GM12878 (cell line): ENCODE measurements at regions not wholly inside any gene's neighbourhood (a gene's known extent, or its start where the extent isn't known, plus 50 kb on each side); places are given as distances from the start of the nearest gene placed in this dataset.

Experiments
- CBFB ChIP-seq: IDR thresholded peaks from 2 replicates; pipeline ENCODE4 v1.6.1; 2016; ENCODE audit warnings: antibody characterized with exemption, low read depth
- HDGF ChIP-seq: fragments of 450-650 bp; IDR thresholded peaks from 2 replicates; pipeline ENCODE4 v1.6.1; 2016; ENCODE audit warnings: antibody characterized with exemption
- IKZF2 ChIP-seq, 2 experiments: fragments of 450-650 bp; IDR thresholded peaks; 2 replicates each; pipeline ENCODE4 v1.6.1; 2017; ENCODE audit warnings: mild to moderate bottlenecking in 2 of 2, moderate library complexity in 2 of 2
- IRF3 ChIP-seq: fragments of 450-650 bp; IDR thresholded peaks from 2 replicates; pipeline ENCODE4 v1.6.1; 2014; ENCODE audit warnings: mild to moderate bottlenecking
- IRF5 ChIP-seq: fragments of 450-650 bp; IDR thresholded peaks from 2 replicates; pipeline ENCODE4 v1.6.1; 2017; ENCODE audit warnings: borderline replicate concordance
- MEF2B ChIP-seq: fragments of 450-650 bp; IDR thresholded peaks from 2 replicates; pipeline ENCODE4 v1.6.1; 2018; ENCODE audit warnings: mild to moderate bottlenecking, moderate library complexity; ENCODE audit not compliant: partially characterized antibody, poor library complexity, severe bottlenecking
- MTA2 ChIP-seq: fragments of 450-650 bp; IDR thresholded peaks from 2 replicates; pipeline ENCODE4 v1.6.1; 2016; ENCODE audit warnings: low read depth, mild to moderate bottlenecking, moderate library complexity
- SMAD1 ChIP-seq: fragments of 450-650 bp; IDR thresholded peaks from 2 replicates; pipeline ENCODE4 v1.6.1; 2018; ENCODE audit warnings: mild to moderate bottlenecking, low read depth; ENCODE audit not compliant: partially characterized antibody
- SUZ12 ChIP-seq: fragments of 200-600 bp; sonication (generic); IDR thresholded peaks from one replicate; pipeline ENCODE4 v1.6.1; 2018; ENCODE audit warnings: antibody characterized with exemption, mild to moderate bottlenecking; ENCODE audit not compliant: unreplicated experiment
- YBX1 ChIP-seq: fragments of 450-650 bp; IDR thresholded peaks from 2 replicates; pipeline ENCODE4 v1.6.1; 2016; ENCODE audit warnings: antibody characterized with exemption
- ZBTB40 ChIP-seq: fragments of 450-650 bp; IDR thresholded peaks from 2 replicates; pipeline ENCODE4 v1.6.1; 2016; ENCODE audit warnings: mild to moderate bottlenecking, moderate library complexity, borderline replicate concordance
- ZNF217 ChIP-seq: fragments of 450-650 bp; IDR thresholded peaks from 2 replicates; pipeline ENCODE4 v1.6.1; 2017; ENCODE audit warnings: antibody characterized with exemption, mild to moderate bottlenecking

GRCh38 chr15:48040166-48040817 lies 80.5 kb upstream of the SLC24A5 start (continued):
- TF ChIP-seq ZBTB40: no peak
- no peak for TF ChIP-seq IRF3
- no peak for TF ChIP-seq MEF2B
- TF ChIP-seq SUZ12: no peak
- no peak for TF ChIP-seq HDGF
- no peak for TF ChIP-seq IRF5
- TF ChIP-seq MTA2: no peak
- no peak for TF ChIP-seq IKZF2 (IDR thresholded peaks at IDR 0.05)
- no peak for TF ChIP-seq CBFB
- no peak for TF ChIP-seq SMAD1
- TF ChIP-seq YBX1: no peak
- TF ChIP-seq ZNF217: no peak
